Stimulated activated CD4-positive, alpha-beta T cell treated with anti-CD3 and anti-CD28 coated beads, Interleukin-4, amount 100 ng/mL, for 48 hours (primary cell): ENCODE measurements at regions not wholly inside any gene's neighbourhood (a gene's known extent, or its start where the extent isn't known, plus 50 kb on each side); places are given as distances from the start of the nearest gene placed in this dataset.
"Not testable (repeated sequence)": the region's sequence is repeated elsewhere in the genome, so short reads cannot be mapped to it uniquely, and the experiment has no call there.

Source experiments
- DNase-seq, 2 donors: peaks; one replicate each; pipeline ENCODE4 v3.0.0-alpha.2; 2020; ENCODE audit warnings: low read depth in 2 of 2

GRCh38 chr11:45385423-45385822 is 99.3 kb upstream of the SYT13 start:
- no peak for DNase-seq

DNA sequence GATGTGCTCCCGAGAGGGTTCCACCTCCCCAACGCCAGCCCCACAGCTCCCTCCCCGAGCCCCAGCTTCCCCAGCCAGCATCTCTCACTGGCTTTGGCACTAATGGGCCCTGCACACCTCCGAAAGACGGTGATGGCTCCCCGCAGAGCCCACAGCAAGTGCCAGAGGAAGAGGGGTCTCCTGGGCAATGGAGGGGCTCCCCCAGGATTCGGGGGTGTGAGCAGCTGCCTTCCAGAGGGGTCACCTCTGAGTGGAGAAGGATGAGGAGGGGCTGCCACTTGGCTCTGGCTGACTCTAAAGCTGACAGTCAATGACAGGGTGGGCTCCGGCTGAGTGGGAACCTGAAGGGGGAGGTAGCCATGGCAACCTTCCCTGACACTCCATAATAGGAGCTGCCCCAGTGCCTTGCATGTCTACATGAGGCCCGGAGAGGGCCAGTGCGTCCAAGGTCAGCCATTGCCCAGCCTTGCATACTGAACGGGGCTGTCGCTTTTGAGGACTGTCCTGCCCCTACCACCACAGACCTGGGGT is 98.6 kb upstream of the SYT13 start:
- no peak for DNase-seq

- DNase-seq: no peak
Measured at GRCh38 chr11:45384016-45384415, 97.9 kb upstream of the SYT13 start.

GRCh38 chr11:45383224-45383623 is 97.1 kb upstream of the SYT13 start:
- no peak for DNase-seq

DNA sequence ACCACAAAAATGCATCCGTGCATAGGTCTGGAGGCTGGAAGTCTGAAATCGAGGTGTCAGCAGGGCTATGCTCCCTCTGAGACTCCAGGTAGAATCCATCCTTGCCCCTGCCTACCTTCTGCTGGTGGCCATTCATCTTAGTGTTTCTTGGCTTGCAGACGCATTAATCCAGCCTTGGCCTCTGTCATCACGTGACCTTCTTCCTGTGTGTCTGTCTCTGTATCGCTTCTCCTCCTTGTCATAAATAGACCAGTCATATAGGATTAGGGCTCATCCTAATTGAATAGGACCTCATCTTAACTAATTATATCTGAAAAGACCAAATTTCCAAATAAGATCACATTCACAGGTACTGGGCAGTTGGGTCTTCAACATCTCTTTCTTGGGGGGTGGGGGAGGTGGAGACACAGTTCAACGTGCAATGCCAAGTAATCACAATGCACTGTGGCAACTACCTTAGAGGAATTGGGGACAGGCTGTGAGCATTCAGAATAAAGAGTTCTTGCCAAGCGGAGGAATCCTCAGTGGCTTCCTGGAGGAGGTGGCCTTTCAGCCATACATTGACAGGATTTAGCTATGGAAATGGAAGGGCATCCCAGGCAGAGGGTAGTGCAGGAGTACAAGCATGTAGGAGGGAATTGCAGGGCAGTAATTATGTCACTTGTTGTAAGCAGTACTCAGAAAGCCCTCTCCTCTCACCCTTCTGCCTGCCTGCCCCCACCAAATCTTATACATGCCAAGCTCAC is 96.2 kb upstream of the SYT13 start:
- DNase-seq: no peak

- DNase-seq: no peak
Measured at GRCh38 chr11:45379162-45379863, 93.2 kb upstream of the SYT13 start.

GRCh38 chr11:45378516-45378915 is 92.4 kb upstream of the SYT13 start:
- no peak for DNase-seq

- DNase-seq: no peak
Measured at GRCh38 chr11:45374653-45375059, 88.5 kb upstream of the SYT13 start.

DNA sequence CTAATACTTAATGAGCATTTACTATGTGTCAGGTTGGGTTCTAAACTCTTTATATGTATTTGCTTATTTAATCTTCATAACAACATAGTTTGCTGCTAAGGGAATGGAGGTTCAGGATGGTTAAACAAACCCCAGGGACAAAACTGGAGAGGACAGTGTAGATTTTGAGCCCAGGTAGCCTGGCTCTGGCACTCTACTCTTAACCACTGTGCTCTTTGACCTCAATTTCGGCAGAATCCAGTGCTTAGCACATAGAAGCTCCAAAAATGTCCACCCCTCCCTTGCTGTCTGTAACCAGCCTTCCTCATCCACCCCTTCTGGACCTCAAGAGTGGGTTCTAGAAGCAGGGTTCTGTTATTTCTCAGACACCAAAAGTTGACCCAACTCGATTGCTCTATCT is 88.0 kb upstream of the SYT13 start:
- no peak for DNase-seq

DNA sequence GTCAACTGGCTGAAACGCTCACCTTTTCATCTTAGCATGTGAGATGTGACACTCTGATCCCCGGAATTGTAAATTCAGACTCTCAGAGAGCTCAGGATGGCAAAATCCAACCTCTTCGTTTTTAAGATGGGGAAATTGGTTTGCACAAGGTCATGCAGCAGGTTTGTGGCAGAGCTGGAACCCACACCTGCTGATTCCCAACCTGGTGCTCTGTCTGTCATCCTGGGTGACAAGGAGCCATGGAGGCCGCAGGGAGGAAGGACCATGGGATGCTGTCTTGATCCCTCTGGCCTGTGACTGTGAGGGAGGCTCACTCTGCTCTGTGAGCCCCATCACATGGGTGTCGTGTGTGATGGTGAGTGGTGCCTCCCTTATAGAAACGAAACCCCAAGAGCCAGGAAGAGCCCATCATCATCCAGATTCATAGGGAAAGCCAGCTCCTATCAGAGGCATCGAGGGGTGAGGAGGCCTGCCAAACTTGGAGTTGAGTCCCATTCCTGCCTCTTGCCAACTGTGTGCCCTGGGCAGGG is 87.4 kb upstream of the SYT13 start:
- DNase-seq: no peak

DNA sequence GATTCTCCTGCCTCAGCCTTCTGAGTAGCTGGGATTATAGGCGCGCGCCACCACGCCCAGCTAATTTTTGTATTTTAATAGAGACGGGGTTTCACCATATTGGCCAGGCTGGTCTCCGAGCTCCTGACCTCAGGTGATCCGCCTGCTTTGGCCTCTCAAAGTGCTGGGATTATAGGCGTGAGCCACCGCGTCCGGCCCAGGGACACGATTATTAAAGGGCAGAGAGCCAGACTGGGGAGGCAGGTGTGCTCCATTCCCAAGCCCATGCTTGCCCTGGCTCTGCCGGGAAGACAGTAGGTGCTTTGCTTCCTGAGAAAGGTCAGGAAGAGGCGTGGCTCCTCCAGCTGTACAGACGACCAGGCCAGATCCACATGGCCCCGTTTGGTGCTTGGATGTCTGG is 86.3 kb upstream of the SYT13 start:
- not testable (repeated sequence) for DNase-seq

GRCh38 chr11:45371251-45372115 is 85.3 kb upstream of the SYT13 start:
- peak; percentile 48 to 70 for DNase-seq

GRCh38 chr11:45369313-45369712 is 83.2 kb upstream of the SYT13 start:
- no peak for DNase-seq

DNA sequence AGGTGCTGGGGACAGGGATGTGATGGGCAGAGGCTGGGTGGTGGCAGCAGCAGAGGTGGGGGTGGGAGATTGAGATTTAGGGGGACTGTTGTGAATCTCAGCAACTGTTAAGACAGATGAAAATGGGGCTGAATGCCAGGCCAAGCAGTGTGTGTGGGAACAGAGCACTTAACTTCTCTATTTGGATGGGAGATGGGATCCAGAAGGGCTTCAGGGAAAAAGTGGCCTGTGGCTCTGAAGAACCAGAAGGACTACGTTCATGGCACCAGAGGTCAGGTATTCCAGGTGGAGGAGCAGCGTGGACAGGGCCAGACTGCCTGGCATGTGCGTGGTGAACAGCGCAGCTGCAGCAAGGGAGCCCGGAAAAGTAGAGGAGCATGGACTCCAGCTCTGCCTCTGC is 82.6 kb upstream of the SYT13 start:
- DNase-seq: no peak

DNA sequence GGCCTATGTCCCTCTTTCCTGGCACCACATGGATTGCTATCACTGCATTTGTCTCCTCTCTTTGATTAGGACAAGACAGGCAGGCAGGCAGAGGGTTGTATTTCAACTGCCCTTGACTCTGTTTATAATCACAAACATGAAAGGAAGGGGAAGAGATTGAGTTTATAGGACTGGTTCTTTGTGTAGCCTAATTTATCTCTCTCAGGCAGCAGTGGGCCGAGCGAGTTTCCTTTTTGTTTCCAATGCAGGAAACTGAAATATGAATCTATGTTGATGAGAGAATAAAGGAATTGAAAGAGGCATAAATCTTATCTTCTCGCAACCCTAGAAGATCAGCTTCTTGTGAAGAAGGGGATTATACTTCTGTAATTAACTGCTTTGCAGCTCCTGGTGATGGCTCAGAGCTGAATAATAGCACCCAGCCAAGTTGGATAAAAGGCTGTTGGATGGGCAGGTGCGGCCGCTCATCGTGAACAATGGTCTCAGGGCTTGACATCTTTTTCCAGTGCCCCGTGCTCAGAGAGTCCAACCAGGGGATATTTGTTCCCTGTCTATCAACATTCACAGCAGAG is 80.6 kb upstream of the SYT13 start:
- DNase-seq: no peak

- no peak for DNase-seq
Measured at GRCh38 chr11:45365961-45366618, 79.9 kb upstream of the SYT13 start.

DNA sequence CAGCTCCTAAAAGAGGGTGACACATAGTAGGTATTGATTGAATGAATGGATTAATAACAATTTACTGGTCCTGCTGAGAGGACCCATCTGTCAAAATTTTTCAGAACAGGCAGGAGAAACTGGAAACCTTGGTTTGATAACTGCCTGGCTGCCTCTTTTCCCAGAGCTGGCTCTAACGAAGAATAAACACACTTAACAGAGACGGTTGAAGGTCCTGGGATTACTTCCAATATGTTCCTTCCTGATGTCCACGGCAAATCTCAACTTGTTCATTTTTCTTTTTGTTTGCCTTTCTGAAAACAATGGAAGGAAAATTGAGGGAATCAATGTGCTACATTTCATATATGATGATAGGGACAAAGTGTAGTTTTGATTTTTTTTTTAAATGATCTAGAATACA is 76.5 kb upstream of the SYT13 start:
- DNase-seq: no peak

DNA sequence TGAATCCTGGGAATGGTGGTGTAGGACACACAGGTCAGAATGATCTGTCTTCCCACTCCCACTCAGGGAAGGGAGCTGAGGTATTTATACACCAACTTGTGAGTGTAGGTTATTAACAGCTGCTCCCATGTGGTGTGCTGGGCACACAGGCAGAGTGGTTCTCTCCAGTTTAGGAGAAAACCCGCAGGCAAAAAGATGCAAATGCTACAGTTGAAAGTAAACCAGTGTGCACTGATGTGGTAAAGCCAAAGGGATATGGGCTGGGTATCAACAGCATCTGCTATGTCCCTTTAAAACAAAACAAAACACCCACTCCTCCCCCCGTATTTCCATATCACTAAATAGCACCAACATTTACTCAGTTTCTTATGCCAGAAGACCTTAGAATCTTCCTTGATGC is 75.4 kb upstream of the SYT13 start:
- no peak for DNase-seq

DNA sequence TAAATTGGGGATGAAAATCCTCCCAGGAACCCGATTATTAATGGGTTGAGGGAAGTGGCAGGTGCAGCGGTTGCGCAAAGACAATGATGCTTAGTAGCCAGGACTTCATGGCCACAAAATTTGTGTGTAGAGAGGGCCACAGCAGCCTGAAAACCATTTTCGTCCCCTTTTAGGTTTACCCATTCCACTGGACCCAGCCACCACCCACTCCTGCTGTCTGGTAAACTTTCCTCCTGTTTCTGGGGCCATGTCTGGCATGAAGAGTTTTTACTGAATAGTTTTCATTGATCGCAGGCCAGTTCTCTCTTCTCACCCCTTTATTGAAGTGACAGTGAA is 69.5 kb upstream of the SYT13 start:
- no peak for DNase-seq

DNA sequence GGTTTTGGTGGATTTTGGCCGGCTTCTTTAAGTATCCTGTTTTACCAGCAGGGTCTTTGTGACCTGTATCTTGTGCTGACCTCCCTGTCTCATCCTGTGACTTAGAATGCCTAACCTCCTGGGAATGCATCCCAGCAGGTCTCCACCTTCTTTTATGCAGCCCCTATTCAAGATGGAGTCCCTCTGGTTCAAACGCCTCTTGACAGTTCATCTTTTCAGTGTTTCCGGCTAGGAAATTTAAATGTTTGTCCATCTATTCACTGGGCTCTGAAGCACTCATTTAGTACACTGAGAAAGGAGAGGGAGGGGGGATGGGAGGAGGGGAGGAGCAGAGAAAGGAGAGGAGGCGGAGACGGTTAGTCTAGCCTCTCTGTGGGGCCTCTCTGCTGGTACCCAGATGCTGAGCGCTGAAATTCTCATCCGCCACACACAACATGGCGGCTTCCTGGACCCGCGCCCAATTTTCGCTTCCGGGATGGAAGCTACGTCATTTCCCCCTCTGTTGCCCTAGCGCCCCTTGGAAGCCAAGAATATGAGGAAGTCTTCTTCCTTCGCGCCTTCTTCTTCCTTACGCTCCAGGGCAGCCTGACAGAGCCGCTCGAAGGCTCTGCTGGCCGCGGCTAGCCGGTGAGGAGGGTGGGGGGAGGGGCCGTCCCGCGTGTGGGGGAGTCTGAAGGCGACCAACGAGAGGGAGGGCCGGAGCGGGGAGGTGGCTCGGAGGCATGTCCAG is 69.0 kb upstream of the SYT13 start:
- peak; percentile 76 to 84 for DNase-seq

DNA sequence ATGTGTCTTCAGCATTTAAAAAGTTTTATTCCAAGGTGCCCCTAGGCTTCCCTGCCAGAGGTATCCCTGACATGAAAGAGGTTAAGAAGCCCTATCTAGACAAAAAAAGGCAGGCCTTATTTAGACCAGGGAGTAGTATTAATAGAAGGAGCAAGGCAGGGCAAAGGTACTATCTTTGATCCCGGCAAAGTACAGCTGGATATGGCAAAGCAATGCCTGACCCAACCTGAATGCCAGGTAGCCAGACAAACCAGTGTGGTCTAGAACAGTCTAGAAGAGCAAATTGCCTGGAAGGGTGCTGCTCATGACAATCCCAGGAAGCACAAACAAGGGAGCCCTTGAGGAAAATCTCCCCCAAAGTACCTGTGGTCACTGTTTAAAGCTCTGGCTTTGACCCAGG is 62.6 kb upstream of the SYT13 start:
- DNase-seq: no peak
